ENCODE measurements at regions not wholly inside any gene's neighbourhood (a gene's known extent, or its start where the extent isn't known, plus 50 kb on each side); places are given as distances from the start of the nearest gene placed in this dataset.

DNA sequence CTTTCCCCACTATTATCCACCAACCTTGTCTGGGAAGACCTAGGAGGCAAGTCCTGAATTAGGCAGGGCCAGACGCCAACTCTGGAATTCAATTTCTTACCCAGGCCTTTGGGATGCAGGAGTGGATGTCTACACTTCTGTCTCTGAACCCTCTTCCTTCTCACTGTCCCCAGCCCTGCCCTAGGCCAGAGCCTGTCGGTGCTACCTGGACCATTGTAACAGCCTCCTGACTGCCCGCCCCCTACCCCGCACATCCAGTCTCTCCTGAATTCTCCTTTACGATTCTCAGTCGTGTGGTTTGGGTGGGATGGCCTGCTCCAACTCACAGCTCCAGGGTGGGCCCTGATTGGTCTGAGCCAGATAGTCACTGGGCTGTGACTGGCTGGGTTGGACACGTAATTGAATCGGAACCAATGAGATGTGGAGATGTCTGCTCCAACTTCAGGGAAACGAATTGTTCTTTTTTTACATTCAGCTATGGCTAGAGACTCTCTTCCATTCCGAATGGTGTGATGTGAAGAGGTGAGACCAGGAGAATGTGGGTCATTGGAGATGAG lies 304.6 kb downstream of the PTPRU start:
- intact Hi-C loops (cut with DNase I): no loop called here

DNA sequence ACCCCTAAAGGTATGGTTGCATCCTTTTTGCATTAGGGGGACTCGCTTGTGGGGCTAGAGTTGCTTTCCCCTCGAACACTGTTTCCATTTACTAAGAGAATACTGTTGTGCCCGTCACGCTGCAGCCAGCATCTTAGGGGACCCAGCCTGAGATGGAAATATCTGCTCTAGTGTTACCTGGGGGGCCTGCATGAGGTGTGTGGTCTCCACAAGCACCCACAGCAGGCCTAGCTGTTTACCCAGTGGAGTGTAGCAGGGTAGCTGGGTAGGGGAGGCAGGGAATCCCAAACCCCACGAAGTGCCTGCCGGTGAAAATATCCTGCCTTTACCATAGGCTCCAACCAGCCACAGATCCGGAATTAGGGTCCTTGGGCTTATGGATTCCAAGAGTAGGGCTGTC lies 303.6 kb downstream of the PTPRU start:
- ATAC-seq (no peak), DNase-seq (no peak)
- intact Hi-C loops (cut with DNase I): no loop called here
- TF ChIP-seq, protein P1, sequence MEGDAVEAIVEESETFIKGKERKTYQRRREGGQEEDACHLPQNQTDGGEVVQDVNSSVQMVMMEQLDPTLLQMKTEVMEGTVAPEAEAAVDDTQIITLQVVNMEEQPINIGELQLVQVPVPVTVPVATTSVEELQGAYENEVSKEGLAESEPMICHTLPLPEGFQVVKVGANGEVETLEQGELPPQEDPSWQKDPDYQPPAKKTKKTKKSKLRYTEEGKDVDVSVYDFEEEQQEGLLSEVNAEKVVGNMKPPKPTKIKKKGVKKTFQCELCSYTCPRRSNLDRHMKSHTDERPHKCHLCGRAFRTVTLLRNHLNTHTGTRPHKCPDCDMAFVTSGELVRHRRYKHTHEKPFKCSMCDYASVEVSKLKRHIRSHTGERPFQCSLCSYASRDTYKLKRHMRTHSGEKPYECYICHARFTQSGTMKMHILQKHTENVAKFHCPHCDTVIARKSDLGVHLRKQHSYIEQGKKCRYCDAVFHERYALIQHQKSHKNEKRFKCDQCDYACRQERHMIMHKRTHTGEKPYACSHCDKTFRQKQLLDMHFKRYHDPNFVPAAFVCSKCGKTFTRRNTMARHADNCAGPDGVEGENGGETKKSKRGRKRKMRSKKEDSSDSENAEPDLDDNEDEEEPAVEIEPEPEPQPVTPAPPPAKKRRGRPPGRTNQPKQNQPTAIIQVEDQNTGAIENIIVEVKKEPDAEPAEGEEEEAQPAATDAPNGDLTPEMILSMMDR (IDR thresholded peaks at IDR 0.05): no peak
- H3K4me1 ChIP-seq: no peaks in the 10 kb centered on the region
- peaks cover 0 to 31% (median 5%) of the 10 kb centered on the region in 7 donors for H3K27me3 ChIP-seq
- no peaks in the 10 kb centered on the region for H3K9me3 ChIP-seq
- H3K4me3 ChIP-seq: no peak overlapping the region
- 82 to 84% methylated on average over 7 of the region's 7 CpGs for WGBS, 2 donors
- H3K36me3 ChIP-seq: no peaks in the 10 kb centered on the region
- H3K27ac ChIP-seq: no peak overlapping the region

More for the DNA sequence above, 304.6 kb downstream of the PTPRU start:
- ATAC-seq (no peak), DNase-seq (no peak)
- Histone ChIP-seq H3K27me3 (peaks cover 0 to 31% (median 5%) of the 10 kb centered on the region in 7 donors), H3K27ac (no peak overlapping the region), H3K36me3 (no peaks in the 10 kb centered on the region), H3K4me3 (no peak overlapping the region), H3K9me3 (no peaks in the 10 kb centered on the region), H3K4me1 (no peaks in the 10 kb centered on the region)
- 84 to 90% methylated on average over 10 of the region's 10 CpGs for WGBS, 2 donors
- TF ChIP-seq, protein P1 (IDR thresholded peaks at IDR 0.05): no peak

DNA sequence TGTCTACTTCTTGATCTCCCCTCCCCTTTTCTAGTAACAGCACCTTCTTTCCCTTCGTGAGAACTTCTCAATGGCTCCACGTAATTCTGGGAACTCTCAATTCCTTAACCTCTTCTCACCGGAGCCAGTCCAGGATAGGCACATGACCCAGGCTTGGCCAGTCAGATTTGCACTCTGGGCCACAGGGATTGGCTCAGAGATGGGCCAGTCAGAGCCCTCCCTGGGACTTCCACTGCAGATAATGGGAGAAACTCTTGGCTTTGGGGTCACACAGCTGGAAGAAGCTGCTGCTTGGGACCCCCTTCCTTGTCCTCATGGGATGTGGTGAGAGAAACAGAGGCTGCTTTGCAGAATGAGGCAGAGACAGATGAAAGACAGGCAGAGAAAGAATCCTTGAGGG lies 302.3 kb downstream of the PTPRU start:
- H3K9me3 ChIP-seq: peaks cover 0 to 7% (median 0%) of the 10 kb centered on the region in 11 donors
- no peak overlapping the region for H3K4me3 ChIP-seq
- TF ChIP-seq, protein P1 (IDR thresholded peaks at IDR 0.05): no peak
- no peaks in the 10 kb centered on the region for H3K36me3 ChIP-seq
- H3K27ac ChIP-seq: no peak overlapping the region
- H3K4me1 ChIP-seq: no peaks in the 10 kb centered on the region
- WGBS, 2 donors: 55 to 56% methylated on average over 3 of the region's 3 CpGs
- intact Hi-C loops (cut with DNase I): no loop called here
- peaks cover 0 to 27% (median 5%) of the 10 kb centered on the region in 7 donors for H3K27me3 ChIP-seq
- no peak for ATAC-seq
- no peak for DNase-seq

DNA sequence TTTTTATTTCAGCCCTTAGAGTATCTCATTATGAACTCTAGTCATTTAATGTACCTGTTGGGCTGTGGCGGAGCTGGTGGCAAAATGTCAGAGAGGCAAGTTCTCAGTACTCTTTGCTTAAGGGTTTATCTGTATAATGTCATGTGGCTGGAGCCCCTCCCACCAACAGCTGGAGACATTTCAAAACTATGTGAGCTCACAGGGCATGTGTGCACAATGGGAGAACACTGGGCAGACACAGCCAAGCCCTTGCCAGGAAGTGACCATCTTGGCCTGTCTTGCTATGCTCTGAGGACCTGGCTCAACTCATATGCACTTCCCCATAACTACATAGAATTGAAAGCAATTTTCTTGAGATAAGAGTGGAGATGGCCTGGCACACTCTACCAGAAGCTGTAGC lies 296.4 kb downstream of the PTPRU start:
- DNase-seq (no peak), ATAC-seq (no peak)
- TF ChIP-seq, protein P1 (IDR thresholded peaks at IDR 0.05): no peak
- Histone ChIP-seq H3K4me3 (no peak overlapping the region), H3K4me1 (no peaks in the 10 kb centered on the region), H3K9me3 (peaks cover 0 to 35% (median 11%) of the 10 kb centered on the region in 11 donors), H3K27me3 (peaks cover 0 to 12% (median 7%) of the 10 kb centered on the region in 7 donors), H3K27ac (no peak overlapping the region), H3K36me3 (no peaks in the 10 kb centered on the region)
- 77 to 84% methylated on average over 1 of the region's 1 CpG for WGBS, 2 donors
- intact Hi-C loops (cut with DNase I): no loop called here

Data from heart right ventricle (tissue), 16 donors.